GM12801 (cell line): ENCODE measurements at regions not wholly inside any gene's neighbourhood (a gene's known extent, or its start where the extent isn't known, plus 50 kb on each side); places are given as distances from the start of the nearest gene placed in this dataset.
A peak's percentile ranks its signal among the peaks of the same experiment; 100 is the strongest.

Experiments
- TF ChIP-seq, protein P1 (sequence below): IDR thresholded peaks from one replicate; pipeline ENCODE4 v1.5.1; 2011; ENCODE audit warnings: control low read depth; ENCODE audit not compliant: insufficient read length; ENCODE audit errors: extremely low read depth

DNA sequence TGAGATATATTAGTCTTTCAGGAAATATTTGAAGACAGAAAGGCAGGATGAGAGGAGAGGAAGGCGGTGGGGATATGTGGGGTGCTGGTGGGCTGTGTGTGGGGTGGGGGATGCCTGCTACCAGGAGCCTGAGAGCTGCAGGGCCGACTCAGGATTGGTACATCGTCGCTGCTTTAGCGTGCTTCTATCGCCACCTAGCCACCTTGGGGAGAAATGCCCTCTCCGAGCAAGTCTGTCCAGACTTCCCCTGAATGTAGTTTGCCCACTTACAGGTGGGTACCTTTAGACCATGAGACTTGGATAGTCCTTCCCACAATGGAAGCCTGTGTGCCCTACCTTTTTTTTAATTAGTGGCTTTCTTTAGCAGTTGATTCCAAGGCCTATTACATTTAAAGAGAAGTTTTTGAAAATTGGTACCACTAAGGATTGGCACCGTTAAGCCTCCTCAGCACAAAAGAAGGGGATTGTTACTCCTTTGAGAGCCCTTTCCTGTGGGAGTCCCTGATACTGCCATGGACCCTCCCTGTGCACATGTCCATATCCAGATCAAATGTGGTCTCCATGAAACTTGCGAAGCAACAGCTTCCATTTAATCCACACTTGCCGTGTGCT, 114.1 kb upstream of the NDUFV2 start:
- TF ChIP-seq, protein P1, sequence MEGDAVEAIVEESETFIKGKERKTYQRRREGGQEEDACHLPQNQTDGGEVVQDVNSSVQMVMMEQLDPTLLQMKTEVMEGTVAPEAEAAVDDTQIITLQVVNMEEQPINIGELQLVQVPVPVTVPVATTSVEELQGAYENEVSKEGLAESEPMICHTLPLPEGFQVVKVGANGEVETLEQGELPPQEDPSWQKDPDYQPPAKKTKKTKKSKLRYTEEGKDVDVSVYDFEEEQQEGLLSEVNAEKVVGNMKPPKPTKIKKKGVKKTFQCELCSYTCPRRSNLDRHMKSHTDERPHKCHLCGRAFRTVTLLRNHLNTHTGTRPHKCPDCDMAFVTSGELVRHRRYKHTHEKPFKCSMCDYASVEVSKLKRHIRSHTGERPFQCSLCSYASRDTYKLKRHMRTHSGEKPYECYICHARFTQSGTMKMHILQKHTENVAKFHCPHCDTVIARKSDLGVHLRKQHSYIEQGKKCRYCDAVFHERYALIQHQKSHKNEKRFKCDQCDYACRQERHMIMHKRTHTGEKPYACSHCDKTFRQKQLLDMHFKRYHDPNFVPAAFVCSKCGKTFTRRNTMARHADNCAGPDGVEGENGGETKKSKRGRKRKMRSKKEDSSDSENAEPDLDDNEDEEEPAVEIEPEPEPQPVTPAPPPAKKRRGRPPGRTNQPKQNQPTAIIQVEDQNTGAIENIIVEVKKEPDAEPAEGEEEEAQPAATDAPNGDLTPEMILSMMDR, result peak; percentile 12

DNA sequence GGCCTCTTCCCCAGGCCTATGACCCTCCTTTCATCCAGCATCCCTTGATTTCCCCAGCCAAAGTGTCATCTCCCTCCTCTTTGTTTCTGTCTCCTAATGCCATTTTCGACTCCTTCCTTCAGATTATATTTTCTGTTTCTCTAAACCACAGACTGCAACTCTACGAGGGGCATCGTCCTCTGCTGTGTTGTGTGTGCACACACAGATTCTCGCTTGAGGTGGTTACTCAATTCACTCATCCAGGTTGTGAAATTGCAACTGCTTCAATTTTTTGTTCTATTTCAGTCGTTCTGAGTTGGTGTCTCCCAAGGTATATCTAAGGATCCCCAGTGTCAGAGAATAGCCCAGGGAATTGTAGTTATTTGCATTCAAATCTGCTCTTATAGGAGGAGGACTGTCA, 113.5 kb upstream of the NDUFV2 start:
- TF ChIP-seq, protein P1, result no peak

DNA sequence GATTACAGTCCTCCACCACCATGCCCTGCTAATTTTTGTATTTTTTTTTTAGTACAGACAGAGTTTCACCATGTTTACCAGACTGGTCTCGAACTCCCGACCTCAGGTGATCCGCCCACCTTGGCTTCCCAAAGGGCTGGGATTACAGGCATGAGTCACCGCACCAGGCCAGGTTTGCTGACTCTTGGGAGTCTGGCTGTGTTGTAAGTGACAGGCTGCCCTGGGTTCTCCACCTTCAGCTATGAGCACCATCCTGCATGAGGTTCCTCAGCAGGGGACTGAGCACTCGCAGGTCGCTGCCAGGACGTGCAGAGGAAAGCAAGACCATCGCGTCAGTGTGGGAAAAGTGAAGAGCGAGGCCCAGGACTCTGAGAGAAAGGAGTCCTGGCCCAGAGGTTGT, 112.6 kb upstream of the NDUFV2 start:
- TF ChIP-seq, protein P1, result no peak

DNA sequence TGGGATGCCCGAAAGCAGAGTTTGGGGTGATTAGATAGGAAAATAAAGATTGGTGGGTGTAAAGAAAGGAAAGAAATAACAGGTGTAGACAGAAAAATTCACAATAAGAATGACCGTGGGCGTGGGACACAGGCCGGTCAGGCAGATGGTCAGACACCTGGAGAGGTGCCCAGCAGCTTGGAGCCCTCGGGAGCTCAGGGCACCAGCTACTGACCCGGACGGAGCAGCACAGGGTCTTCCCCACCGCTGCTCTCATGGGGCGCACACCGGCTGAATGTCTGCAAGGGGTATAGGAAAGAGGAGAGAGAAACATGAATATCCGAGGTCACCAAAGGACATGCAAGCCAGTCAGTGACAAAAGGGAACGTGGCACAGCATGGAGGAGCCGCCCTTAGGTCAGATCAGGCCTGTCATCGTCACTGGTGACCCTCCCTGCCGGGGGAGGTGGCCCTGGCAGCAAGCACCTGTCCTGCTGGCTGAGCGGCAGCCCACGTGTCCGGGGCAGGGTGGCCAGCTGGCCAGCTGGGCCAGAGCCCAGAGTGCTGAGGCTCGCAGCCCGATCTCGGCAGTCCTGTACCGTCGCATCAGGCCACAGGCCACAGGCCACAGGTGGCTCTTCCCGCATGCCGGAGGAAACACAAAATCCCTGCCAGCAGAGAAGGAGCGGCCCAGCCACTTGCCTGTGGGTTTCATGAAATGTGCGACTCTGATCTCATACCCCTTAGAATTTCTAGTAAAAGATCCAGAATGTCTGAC, 112.0 kb upstream of the NDUFV2 start:
- TF ChIP-seq, protein P1, result no peak

DNA sequence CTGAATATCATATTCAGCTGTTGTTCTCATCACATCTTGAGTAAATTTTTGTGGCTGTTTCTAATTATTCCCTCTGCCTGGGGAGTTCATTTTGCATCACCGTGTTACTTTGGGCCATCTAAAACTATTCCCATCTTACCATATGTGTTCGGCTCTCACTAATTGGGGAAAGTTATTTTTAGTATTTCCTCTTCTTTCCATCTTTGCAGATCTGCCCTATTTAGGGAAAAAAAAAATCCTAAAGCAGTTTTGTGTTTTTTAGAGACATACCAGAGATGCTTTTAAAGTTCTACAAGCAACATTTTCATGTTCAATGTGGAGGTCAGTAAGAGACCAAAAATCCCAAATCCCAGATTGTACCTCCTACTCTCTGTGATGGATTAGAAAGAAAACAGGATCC, 111.3 kb upstream of the NDUFV2 start:
- TF ChIP-seq, protein P1, result no peak

DNA sequence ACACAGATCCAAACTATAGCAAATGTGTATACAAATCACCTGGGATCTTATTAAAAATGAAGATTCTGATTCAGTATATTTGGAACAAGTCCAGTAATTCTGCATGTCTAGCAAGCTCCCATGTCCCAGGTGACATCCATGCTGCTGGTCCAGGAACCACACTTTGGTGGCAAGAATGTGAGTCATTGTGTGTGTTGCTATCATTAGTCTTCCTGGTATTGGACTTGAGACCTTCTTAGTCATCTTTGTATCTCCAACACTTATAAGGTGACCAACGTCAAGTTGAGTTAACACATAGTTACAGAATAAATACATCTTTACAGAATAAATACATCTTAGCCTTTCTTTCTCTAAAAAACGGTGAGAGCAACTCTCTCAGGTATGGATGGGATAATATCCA, 107.9 kb upstream of the NDUFV2 start:
- TF ChIP-seq, protein P1, result no peak

DNA sequence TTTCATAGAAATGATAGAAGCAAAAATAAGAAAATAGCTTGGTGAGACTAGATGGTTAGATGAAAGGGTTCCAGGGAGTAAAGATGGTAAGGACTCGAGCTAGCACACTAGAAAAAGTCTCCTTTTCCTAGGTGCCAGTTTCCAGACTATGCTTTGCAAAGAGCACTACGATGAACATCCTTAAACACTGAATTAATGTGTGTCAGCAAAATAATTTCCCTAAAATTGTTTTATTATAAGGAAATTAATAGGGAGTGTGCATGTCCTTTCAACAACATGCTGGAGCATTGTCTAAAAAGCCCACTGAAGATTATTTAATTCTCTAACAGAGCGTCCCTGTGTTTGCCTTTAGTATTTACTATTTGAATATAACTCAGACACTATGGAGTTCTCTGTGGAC, 107.4 kb upstream of the NDUFV2 start:
- TF ChIP-seq, protein P1, result no peak
